ENCODE measurements at regions not wholly inside any gene's neighbourhood (a gene's known extent, or its start where the extent isn't known, plus 50 kb on each side); places are given as distances from the start of the nearest gene placed in this dataset.

- TF ChIP-seq CTCF (IDR thresholded peaks at IDR 0.05), result no peak
- TF ChIP-seq EP300 (IDR thresholded peaks at IDR 0.05), result no peak
Observed at GRCh38 chr1:30256911-30257310, 466.5 kb downstream of the MATN1 start.

All from esophagus muscularis mucosa (tissue), 3 donors.